Right renal pelvis (tissue), 4 donors: ENCODE measurements at regions not wholly inside any gene's neighbourhood (a gene's known extent, or its start where the extent isn't known, plus 50 kb on each side); places are given as distances from the start of the nearest gene placed in this dataset.
A peak's percentile ranks its signal among the peaks of the same experiment; 100 is the strongest.
"Not testable (repeated sequence)": the region's sequence is repeated elsewhere in the genome, so short reads cannot be mapped to it uniquely, and the experiment has no call there.

Experiments used
- DNase-seq, 4 donors: peaks; one replicate each; pipeline ENCODE4 v3.0.0-alpha.2; 2013; ENCODE audit warnings: low read depth in 4 of 4, low spot score in 3 of 4, missing footprints in 1 of 4

GRCh38 chr3:24545887-24546286, 51.2 kb upstream of the THRB start:
- DNase-seq: no peak

- DNase-seq: no peak
Measured at GRCh38 chr3:24548278-24548677, 53.6 kb upstream of the THRB start.

GRCh38 chr3:24550588-24550987, 55.9 kb upstream of the THRB start:
- DNase-seq: no peak

- no peak for DNase-seq
Measured at GRCh38 chr3:24551626-24552025, 57.0 kb upstream of the THRB start.

- no peak for DNase-seq
Measured at GRCh38 chr3:24562895-24563294, 68.2 kb upstream of the THRB start.

GRCh38 chr3:24565053-24565452, 70.4 kb upstream of the THRB start:
- no peak for DNase-seq

GRCh38 chr3:24565656-24566055, 71.0 kb upstream of the THRB start:
- DNase-seq: no peak

- DNase-seq: no peak
Measured at GRCh38 chr3:24566927-24567326, 72.3 kb upstream of the THRB start.

GRCh38 chr3:24572409-24572808, 77.8 kb upstream of the THRB start:
- not testable (repeated sequence) for DNase-seq

- no peak for DNase-seq
Measured at GRCh38 chr3:24573576-24573975, 78.9 kb upstream of the THRB start.

- DNase-seq: no peak
Measured at GRCh38 chr3:24578324-24578723, 83.7 kb upstream of the THRB start.

- no peak for DNase-seq
Measured at GRCh38 chr3:24578951-24579421, 84.3 kb upstream of the THRB start.

- DNase-seq: no peak
Measured at GRCh38 chr3:24582431-24583403, 88.1 kb upstream of the THRB start.

GRCh38 chr3:24586920-24587319, 92.3 kb upstream of the THRB start:
- DNase-seq: no peak

- peak in 2 of 4 donors; percentile 1 to 15 for DNase-seq
Measured at GRCh38 chr3:24588629-24589512, 94.2 kb upstream of the THRB start.

GRCh38 chr3:24589513-24589851, 94.8 kb upstream of the THRB start:
- no peak for DNase-seq

GRCh38 chr3:24589931-24590880, 95.6 kb upstream of the THRB start:
- no peak for DNase-seq

- no peak for DNase-seq
Measured at GRCh38 chr3:24591191-24591590, 96.5 kb upstream of the THRB start.

- DNase-seq: no peak
Measured at GRCh38 chr3:24591661-24592555, 97.3 kb upstream of the THRB start.
